Naive thymus-derived CD4-positive, alpha-beta T cell (primary cell): ENCODE measurements at regions not wholly inside any gene's neighbourhood (a gene's known extent, or its start where the extent isn't known, plus 50 kb on each side); places are given as distances from the start of the nearest gene placed in this dataset.

Experiments
- ATAC-seq: fragments of 150-1000 bp; cut with Tn5 transposase; 2 replicates; pipeline ENCODE4 v1.10.0; 2021; ENCODE audit warnings: mild to moderate bottlenecking, moderate library complexity
- CTCF ChIA-PET: fragments of 350-600 bp; sonication (Branson Sonifier 250); formaldehyde crosslinking; loops from one replicate; lab custom pipeline; 2021; ENCODE audit warnings: antibody characterized with exemption; lab: Charles Lee
- POLR2A ChIA-PET: fragments of 350-600 bp; sonication (Branson Sonifier 250); formaldehyde crosslinking; loops from one replicate; lab custom pipeline; 2021; ENCODE audit warnings: antibody characterized with exemption, inconsistent platforms; lab: Charles Lee
- DNase-seq, 9 donors: peaks; one replicate each; pipeline versions ENCODE4 v3.0.0 to v3.0.0-alpha.2; 2020 to 2022; ENCODE audit warnings: mixed read lengths in 1 of 9
- H3K27ac ChIP-seq: one replicate; pipeline ENCODE4 v1.7.0; 2013; ENCODE audit warnings: mild to moderate bottlenecking, low read depth, low read length, moderate library complexity
- H3K27me3 ChIP-seq, 2 donors: one replicate each; pipeline ENCODE4 v1.7.0; 2013; ENCODE audit warnings: low read length in 2 of 2, mild to moderate bottlenecking in 2 of 2, moderate library complexity in 2 of 2; ENCODE audit not compliant: control insufficient read depth in 2 of 2, insufficient read depth in 2 of 2
- H3K36me3 ChIP-seq, 3 experiments: 1 replicate in 2 of 3; 2 replicates in 1 of 3; pipeline ENCODE4 v1.7.0; 2013; ENCODE audit warnings: low read length in 3 of 3, mild to moderate bottlenecking in 3 of 3, moderate library complexity in 1 of 3; ENCODE audit not compliant: insufficient read depth in 3 of 3, control insufficient read depth in 2 of 3
- H3K4me1 ChIP-seq, 2 donors: one replicate each; pipeline ENCODE4 v1.7.0; 2013; ENCODE audit warnings: low read length in 2 of 2, mild to moderate bottlenecking in 2 of 2, moderate library complexity in 1 of 2; ENCODE audit not compliant: control insufficient read depth in 2 of 2, insufficient read depth in 2 of 2
- H3K4me3 ChIP-seq: 2 replicates; pipeline ENCODE4 v1.7.0; 2013; ENCODE audit warnings: mild to moderate bottlenecking, low read length
- H3K9me3 ChIP-seq, 3 experiments: 1 replicate in 2 of 3; 2 replicates in 1 of 3; pipeline ENCODE4 v1.7.0; 2013; ENCODE audit warnings: low read length in 3 of 3; ENCODE audit not compliant: control insufficient read depth in 2 of 3
- H3K27ac Mint-ChIP-seq, 9 donors: one replicate each; pipeline ENCODE4 v1.8.0; 2020 to 2022; ENCODE audit warnings: mixed read lengths in 9 of 9, mild to moderate bottlenecking in 8 of 9, moderate library complexity in 5 of 9, inconsistent platforms in 2 of 9
- H3K27me3 Mint-ChIP-seq, 5 donors: one replicate each; pipeline ENCODE4 v1.8.0; 2021 to 2022; ENCODE audit warnings: mixed read lengths in 5 of 5, mild to moderate bottlenecking in 1 of 5
- H3K36me3 Mint-ChIP-seq, 5 donors: one replicate each; pipeline ENCODE4 v1.8.0; 2020 to 2022; ENCODE audit warnings: mixed read lengths in 5 of 5, mild to moderate bottlenecking in 3 of 5, inconsistent platforms in 1 of 5
- H3K4me1 Mint-ChIP-seq, 7 donors: one replicate each; pipeline ENCODE4 v1.8.0; 2020 to 2022; ENCODE audit warnings: mixed read lengths in 7 of 7, mild to moderate bottlenecking in 3 of 7, inconsistent platforms in 1 of 7
- H3K4me3 Mint-ChIP-seq, 10 donors: one replicate each; pipeline ENCODE4 v1.8.0; 2020 to 2022; ENCODE audit warnings: mild to moderate bottlenecking in 10 of 10, mixed read lengths in 10 of 10, moderate library complexity in 6 of 10, inconsistent platforms in 2 of 10
- H3K9me3 Mint-ChIP-seq, 11 donors: one replicate each; pipeline ENCODE4 v1.8.0; 2020 to 2022; ENCODE audit warnings: mixed read lengths in 11 of 11, mild to moderate bottlenecking in 4 of 11, inconsistent platforms in 1 of 11, moderate library complexity in 1 of 11
- intact Hi-C, 2 donors: fragments of 100-400 bp; cut with micrococcal nuclease; formaldehyde crosslinking; loops; one replicate each; pipeline ENCODE4 v1.15.1; 2023

- Mint-ChIP-seq H3K4me1 (no peaks in the 10 kb centered on the region), H3K9me3 (peaks cover 0 to 18% (median 4%) of the 10 kb centered on the region in 11 donors), H3K4me3 (no peak overlapping the region), H3K36me3 (peaks cover 0 to 3% (median 0%) of the 10 kb centered on the region in 5 donors), H3K27me3 (peaks cover 0 to 4% (median 0%) of the 10 kb centered on the region in 5 donors), H3K27ac (no peak overlapping the region)
- Histone ChIP-seq H3K27me3 (peaks cover 0 to 3% of the 10 kb centered on the region in 2 donors), H3K36me3 (no peaks in the 10 kb centered on the region), H3K4me1 (no peaks in the 10 kb centered on the region), H3K27ac (no peak overlapping the region), H3K4me3 (no peak overlapping the region), H3K9me3 (no peaks in the 10 kb centered on the region)
- no peak for ATAC-seq
- POLR2A ChIA-PET = no interaction called here
- intact Hi-C loops = no loop called here
- no peak for DNase-seq
- CTCF ChIA-PET = no interaction called here
Measured at GRCh38 chr2:192487636-192488035, 292.9 kb upstream of the TMEFF2 start.

- ATAC-seq = no peak
- Mint-ChIP-seq H3K27me3 (peaks cover 0 to 4% (median 0%) of the 10 kb centered on the region in 5 donors), H3K4me3 (no peak overlapping the region), H3K36me3 (peaks cover 0 to 3% (median 0%) of the 10 kb centered on the region in 5 donors), H3K27ac (no peak overlapping the region), H3K4me1 (peaks cover 0 to 1% (median 0%) of the 10 kb centered on the region in 7 donors), H3K9me3 (peaks cover 0 to 18% (median 4%) of the 10 kb centered on the region in 11 donors)
- no peaks in the 10 kb centered on the region for H3K36me3 ChIP-seq
- ChIA-PET CTCF (no interaction called here), POLR2A (no interaction called here)
- intact Hi-C loops = no loop called here
- H3K4me1 ChIP-seq = no peaks in the 10 kb centered on the region
- peaks cover 0 to 3% of the 10 kb centered on the region in 2 donors for H3K27me3 ChIP-seq
- no peak overlapping the region for H3K4me3 ChIP-seq
- DNase-seq = no peak
- no peak overlapping the region for H3K27ac ChIP-seq
- no peaks in the 10 kb centered on the region for H3K9me3 ChIP-seq
Measured at GRCh38 chr2:192484903-192485302, 290.2 kb upstream of the TMEFF2 start.

- DNase-seq = no peak
- ChIA-PET CTCF (no interaction called here), POLR2A (no interaction called here)
- ATAC-seq = no peak
- Mint-ChIP-seq H3K4me1 (peaks cover 0 to 1% (median 0%) of the 10 kb centered on the region in 7 donors), H3K36me3 (no peaks in the 10 kb centered on the region), H3K27me3 (no peaks in the 10 kb centered on the region), H3K27ac (no peak overlapping the region), H3K4me3 (no peak overlapping the region), H3K9me3 (peaks cover 0 to 11% (median 2%) of the 10 kb centered on the region in 11 donors)
- Histone ChIP-seq H3K27ac (no peak overlapping the region), H3K4me3 (no peak overlapping the region), H3K36me3 (no peaks in the 10 kb centered on the region), H3K27me3 (peaks cover 0 to 3% of the 10 kb centered on the region in 2 donors), H3K9me3 (no peaks in the 10 kb centered on the region), H3K4me1 (no peaks in the 10 kb centered on the region)
- intact Hi-C loops = no loop called here
Measured at GRCh38 chr2:192480984-192481383, 286.3 kb upstream of the TMEFF2 start.

GRCh38 chr2:192473331-192473730 lies 278.6 kb upstream of the TMEFF2 start:
- ATAC-seq (no peak), DNase-seq (no peak)
- Histone ChIP-seq H3K27me3 (no peaks in the 10 kb centered on the region), H3K36me3 (no peaks in the 10 kb centered on the region), H3K4me1 (no peaks in the 10 kb centered on the region), H3K27ac (no peak overlapping the region), H3K9me3 (no peaks in the 10 kb centered on the region), H3K4me3 (no peak overlapping the region)
- no peak overlapping the region for H3K4me3 Mint-ChIP-seq
- intact Hi-C loops = no loop called here
- no peak overlapping the region for H3K27ac Mint-ChIP-seq
- no peaks in the 10 kb centered on the region for H3K36me3 Mint-ChIP-seq
- no peaks in the 10 kb centered on the region for H3K27me3 Mint-ChIP-seq
- ChIA-PET CTCF (no interaction called here), POLR2A (no interaction called here)
- no peaks in the 10 kb centered on the region for H3K4me1 Mint-ChIP-seq
- H3K9me3 Mint-ChIP-seq = peaks cover 0 to 28% (median 8%) of the 10 kb centered on the region in 11 donors

- ATAC-seq (no peak), DNase-seq (no peak)
- Histone ChIP-seq H3K9me3 (no peaks in the 10 kb centered on the region), H3K27ac (no peak overlapping the region), H3K4me3 (no peak overlapping the region), H3K27me3 (no peaks in the 10 kb centered on the region), H3K4me1 (no peaks in the 10 kb centered on the region), H3K36me3 (no peaks in the 10 kb centered on the region)
- ChIA-PET POLR2A (no interaction called here), CTCF (interaction anchor here (0.7 kb wide), 1 partner anchor 260 kb away, joined by 3 read pairs; no protein-coding TSS in a partner anchor)
- peaks cover 0 to 28% (median 8%) of the 10 kb centered on the region in 11 donors for H3K9me3 Mint-ChIP-seq
- no peaks in the 10 kb centered on the region for H3K4me1 Mint-ChIP-seq
- H3K36me3 Mint-ChIP-seq = no peaks in the 10 kb centered on the region
- no peaks in the 10 kb centered on the region for H3K27me3 Mint-ChIP-seq
- intact Hi-C loops = no loop called here
- no peak overlapping the region for H3K4me3 Mint-ChIP-seq
- no peak overlapping the region for H3K27ac Mint-ChIP-seq
Measured at GRCh38 chr2:192471982-192472381, 277.2 kb upstream of the TMEFF2 start.

- Histone ChIP-seq H3K4me1 (no peaks in the 10 kb centered on the region), H3K27me3 (no peaks in the 10 kb centered on the region), H3K27ac (no peak overlapping the region), H3K4me3 (no peak overlapping the region), H3K9me3 (no peaks in the 10 kb centered on the region), H3K36me3 (no peaks in the 10 kb centered on the region)
- ATAC-seq (no peak), DNase-seq (no peak)
- ChIA-PET CTCF (no interaction called here), POLR2A (no interaction called here)
- H3K4me1 Mint-ChIP-seq = no peaks in the 10 kb centered on the region
- intact Hi-C loops = no loop called here
- H3K27ac Mint-ChIP-seq = no peak overlapping the region
- no peaks in the 10 kb centered on the region for H3K36me3 Mint-ChIP-seq
- H3K9me3 Mint-ChIP-seq = peaks cover 0 to 23% (median 8%) of the 10 kb centered on the region in 11 donors
- H3K27me3 Mint-ChIP-seq = no peaks in the 10 kb centered on the region
- H3K4me3 Mint-ChIP-seq = no peak overlapping the region
Measured at GRCh38 chr2:192469612-192470011, 274.9 kb upstream of the TMEFF2 start.

- ChIA-PET CTCF (no interaction called here), POLR2A (no interaction called here)
- DNase-seq = no peak
- ATAC-seq = no peak
- Mint-ChIP-seq H3K27ac (no peak overlapping the region), H3K27me3 (no peaks in the 10 kb centered on the region), H3K9me3 (peaks cover 0 to 12% (median under 1%) of the 10 kb centered on the region in 11 donors), H3K4me3 (no peak overlapping the region), H3K4me1 (no peaks in the 10 kb centered on the region), H3K36me3 (no peaks in the 10 kb centered on the region)
- Histone ChIP-seq H3K27ac (no peak overlapping the region), H3K4me3 (no peak overlapping the region), H3K27me3 (no peaks in the 10 kb centered on the region), H3K36me3 (no peaks in the 10 kb centered on the region), H3K4me1 (no peaks in the 10 kb centered on the region), H3K9me3 (no peaks in the 10 kb centered on the region)
- intact Hi-C loops = no loop called here
Measured at GRCh38 chr2:192467953-192468660, 273.4 kb upstream of the TMEFF2 start.
